ENCODE measurements at regions not wholly inside any gene's neighbourhood (a gene's known extent, or its start where the extent isn't known, plus 50 kb on each side); places are given as distances from the start of the nearest gene placed in this dataset.

GRCh38 chr16:16850274-16850673 is 471.3 kb downstream of the NPIPA7 start:
- Mint-ChIP-seq H3K27ac (ENCODE audit: low read depth) (no peak overlapping the region), H3K27me3 (peaks cover 63% of the 10 kb centered on the region), H3K9me3 (no peaks in the 10 kb centered on the region), H3K36me3 (ENCODE audit: insufficient read depth) (no peaks in the 10 kb centered on the region), H3K4me1 (no peaks in the 10 kb centered on the region), H3K4me3 (no peak overlapping the region)
- DNase-seq (ENCODE audit: low spot score in 2 of 2) (no peak), ATAC-seq (replicated peaks; ENCODE audit: extremely low read depth, poor library complexity, severe bottlenecking) (no peak)

GRCh38 chr16:16857012-16857411 is 478.1 kb downstream of the NPIPA7 start:
- Mint-ChIP-seq H3K27me3 (peaks cover 45% of the 10 kb centered on the region), H3K9me3 (no peaks in the 10 kb centered on the region), H3K27ac (ENCODE audit: low read depth) (no peak overlapping the region), H3K4me1 (no peaks in the 10 kb centered on the region), H3K36me3 (ENCODE audit: insufficient read depth) (no peaks in the 10 kb centered on the region), H3K4me3 (no peak overlapping the region)
- ATAC-seq (replicated peaks; ENCODE audit: extremely low read depth, poor library complexity, severe bottlenecking) (no peak), DNase-seq (ENCODE audit: low spot score in 2 of 2) (no peak)

- no peak overlapping the region for H3K4me3 Mint-ChIP-seq
- no peak overlapping the region for H3K27ac Mint-ChIP-seq (ENCODE audit: low read depth)
- ATAC-seq (replicated peaks; ENCODE audit: extremely low read depth, poor library complexity, severe bottlenecking) (no peak), DNase-seq (ENCODE audit: low spot score in 2 of 2) (no peak)
- no peaks in the 10 kb centered on the region for H3K36me3 Mint-ChIP-seq (ENCODE audit: insufficient read depth)
- no peaks in the 10 kb centered on the region for H3K9me3 Mint-ChIP-seq
- no peaks in the 10 kb centered on the region for H3K4me1 Mint-ChIP-seq
- H3K27me3 Mint-ChIP-seq, result peaks cover 38% of the 10 kb centered on the region
Measured at GRCh38 chr16:16857603-16858283, 478.8 kb downstream of the NPIPA7 start.

GRCh38 chr16:16861546-16861945 is 482.6 kb downstream of the NPIPA7 start:
- DNase-seq (ENCODE audit: low spot score in 2 of 2) (peak; percentile 23 to 36), ATAC-seq (replicated peaks; ENCODE audit: extremely low read depth, poor library complexity, severe bottlenecking) (no peak)
- Mint-ChIP-seq H3K27me3 (peaks cover 29% of the 10 kb centered on the region), H3K27ac (ENCODE audit: low read depth) (no peak overlapping the region), H3K36me3 (ENCODE audit: insufficient read depth) (no peaks in the 10 kb centered on the region), H3K9me3 (no peaks in the 10 kb centered on the region), H3K4me1 (no peaks in the 10 kb centered on the region), H3K4me3 (no peak overlapping the region)

- Mint-ChIP-seq H3K36me3 (ENCODE audit: insufficient read depth) (no peaks in the 10 kb centered on the region), H3K4me1 (no peaks in the 10 kb centered on the region), H3K9me3 (no peaks in the 10 kb centered on the region), H3K4me3 (no peak overlapping the region), H3K27ac (ENCODE audit: low read depth) (no peak overlapping the region), H3K27me3 (peaks cover 27% of the 10 kb centered on the region)
- no peak for ATAC-seq (replicated peaks; ENCODE audit: extremely low read depth, poor library complexity, severe bottlenecking)
- DNase-seq (ENCODE audit: low spot score in 2 of 2), result no peak
Measured at GRCh38 chr16:16863672-16864071, 484.7 kb downstream of the NPIPA7 start.

DNA sequence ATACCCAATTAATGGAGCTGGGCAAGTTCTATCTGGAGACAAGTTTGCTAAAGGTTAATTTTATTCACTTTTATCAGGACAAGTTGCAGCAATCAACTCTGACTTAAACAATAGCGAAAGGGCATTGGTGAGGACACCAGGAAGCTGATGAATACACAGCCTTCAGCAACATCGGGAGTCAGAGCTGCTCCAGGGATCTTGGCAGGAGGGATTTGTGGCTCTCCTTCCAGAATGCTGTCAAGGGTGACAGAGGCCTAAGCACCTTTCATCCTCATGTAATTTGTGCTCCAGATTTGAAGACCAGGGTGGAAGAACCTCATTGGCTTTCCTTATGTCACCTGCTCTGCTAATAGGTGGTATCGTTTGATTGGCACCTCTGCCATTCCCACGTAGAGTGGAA is 485.6 kb downstream of the NPIPA7 start:
- no peak overlapping the region for H3K4me3 Mint-ChIP-seq
- DNase-seq (ENCODE audit: low spot score in 2 of 2) (no peak), ATAC-seq (replicated peaks; ENCODE audit: extremely low read depth, poor library complexity, severe bottlenecking) (no peak)
- H3K9me3 Mint-ChIP-seq, result no peaks in the 10 kb centered on the region
- peaks cover 30% of the 10 kb centered on the region for H3K27me3 Mint-ChIP-seq
- H3K36me3 Mint-ChIP-seq (ENCODE audit: insufficient read depth), result no peaks in the 10 kb centered on the region
- H3K4me1 Mint-ChIP-seq, result no peaks in the 10 kb centered on the region
- no peak overlapping the region for H3K27ac Mint-ChIP-seq (ENCODE audit: low read depth)

GRCh38 chr16:16865374-16865773 is 486.4 kb downstream of the NPIPA7 start:
- Mint-ChIP-seq H3K4me1 (no peaks in the 10 kb centered on the region), H3K36me3 (ENCODE audit: insufficient read depth) (no peaks in the 10 kb centered on the region), H3K27me3 (peaks cover 30% of the 10 kb centered on the region), H3K27ac (ENCODE audit: low read depth) (no peak overlapping the region), H3K4me3 (no peak overlapping the region), H3K9me3 (no peaks in the 10 kb centered on the region)
- DNase-seq (ENCODE audit: low spot score in 2 of 2), result no peak
- no peak for ATAC-seq (replicated peaks; ENCODE audit: extremely low read depth, poor library complexity, severe bottlenecking)

DNA sequence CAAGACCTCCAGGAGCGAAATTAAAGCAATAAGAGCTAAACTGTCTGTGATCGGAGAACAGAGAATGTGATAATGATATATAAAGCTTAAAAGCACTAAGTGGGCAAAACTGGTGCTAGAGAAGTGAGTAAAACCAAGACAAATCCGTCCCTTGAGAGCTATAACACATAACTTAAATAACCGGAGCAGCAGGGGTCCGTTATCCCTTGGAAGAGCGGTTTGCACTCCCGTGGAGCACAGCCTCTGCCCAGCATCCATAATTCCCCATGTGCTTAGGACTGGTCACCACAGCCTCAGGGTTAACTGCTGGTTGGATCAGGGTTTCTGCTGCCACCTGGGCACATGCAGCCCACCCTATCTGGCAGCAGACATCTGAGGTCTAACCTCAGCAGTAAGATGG is 489.0 kb downstream of the NPIPA7 start:
- H3K4me1 Mint-ChIP-seq, result no peaks in the 10 kb centered on the region
- DNase-seq (ENCODE audit: low spot score in 2 of 2), result no peak
- H3K9me3 Mint-ChIP-seq, result no peaks in the 10 kb centered on the region
- no peak for ATAC-seq (replicated peaks; ENCODE audit: extremely low read depth, poor library complexity, severe bottlenecking)
- H3K27ac Mint-ChIP-seq (ENCODE audit: low read depth), result no peak overlapping the region
- peaks cover 54% of the 10 kb centered on the region for H3K27me3 Mint-ChIP-seq
- H3K36me3 Mint-ChIP-seq (ENCODE audit: insufficient read depth), result no peaks in the 10 kb centered on the region
- no peak overlapping the region for H3K4me3 Mint-ChIP-seq

- no peak for ATAC-seq (replicated peaks; ENCODE audit: extremely low read depth, poor library complexity, severe bottlenecking)
- no peaks in the 10 kb centered on the region for H3K36me3 Mint-ChIP-seq (ENCODE audit: insufficient read depth)
- H3K9me3 Mint-ChIP-seq, result no peaks in the 10 kb centered on the region
- no peak overlapping the region for H3K4me3 Mint-ChIP-seq
- peaks cover 55% of the 10 kb centered on the region for H3K27me3 Mint-ChIP-seq
- H3K27ac Mint-ChIP-seq (ENCODE audit: low read depth), result no peak overlapping the region
- DNase-seq (ENCODE audit: low spot score in 2 of 2), result no peak
- no peaks in the 10 kb centered on the region for H3K4me1 Mint-ChIP-seq
Measured at GRCh38 chr16:16868727-16869126, 489.8 kb downstream of the NPIPA7 start.

- Mint-ChIP-seq H3K9me3 (no peaks in the 10 kb centered on the region), H3K4me1 (no peaks in the 10 kb centered on the region), H3K36me3 (ENCODE audit: insufficient read depth) (no peaks in the 10 kb centered on the region), H3K27me3 (peaks cover 64% of the 10 kb centered on the region), H3K4me3 (no peak overlapping the region), H3K27ac (ENCODE audit: low read depth) (no peak overlapping the region)
- DNase-seq (ENCODE audit: low spot score in 2 of 2) (no peak), ATAC-seq (replicated peaks; ENCODE audit: extremely low read depth, poor library complexity, severe bottlenecking) (no peak)
Measured at GRCh38 chr16:16869746-16870145, 490.8 kb downstream of the NPIPA7 start.

GRCh38 chr16:16871196-16871595 is 492.3 kb downstream of the NPIPA7 start:
- Mint-ChIP-seq H3K36me3 (ENCODE audit: insufficient read depth) (no peaks in the 10 kb centered on the region), H3K9me3 (no peaks in the 10 kb centered on the region), H3K4me1 (no peaks in the 10 kb centered on the region), H3K4me3 (no peak overlapping the region), H3K27ac (ENCODE audit: low read depth) (no peak overlapping the region), H3K27me3 (peaks cover 59% of the 10 kb centered on the region)
- DNase-seq (ENCODE audit: low spot score in 2 of 2) (no peak), ATAC-seq (replicated peaks; ENCODE audit: extremely low read depth, poor library complexity, severe bottlenecking) (no peak)

DNA sequence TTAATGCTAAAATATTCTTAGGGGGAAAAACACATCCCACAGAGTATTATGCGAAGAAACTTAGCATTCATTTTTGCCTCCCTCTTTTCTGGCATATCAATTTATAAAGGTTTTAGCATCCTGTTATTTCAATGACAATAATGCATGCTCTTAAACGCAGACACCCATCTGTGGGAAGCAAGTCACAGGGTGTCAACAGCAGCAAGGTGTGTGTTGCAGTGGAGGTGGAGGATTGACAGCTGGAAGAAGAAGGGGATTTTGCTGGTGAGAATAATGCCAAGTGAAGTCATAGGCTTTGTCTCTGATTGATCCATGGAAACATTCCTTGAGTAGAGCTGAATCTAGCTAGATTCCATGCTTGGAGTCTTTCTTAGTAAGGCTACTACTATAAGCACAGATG is 498.1 kb downstream of the NPIPA7 start:
- H3K27me3 Mint-ChIP-seq, result peaks cover 42% of the 10 kb centered on the region
- no peak overlapping the region for H3K27ac Mint-ChIP-seq (ENCODE audit: low read depth)
- no peaks in the 10 kb centered on the region for H3K9me3 Mint-ChIP-seq
- no peaks in the 10 kb centered on the region for H3K4me1 Mint-ChIP-seq
- no peak overlapping the region for H3K4me3 Mint-ChIP-seq
- DNase-seq (ENCODE audit: low spot score in 2 of 2) (no peak), ATAC-seq (replicated peaks; ENCODE audit: extremely low read depth, poor library complexity, severe bottlenecking) (no peak)
- peaks cover 2% of the 10 kb centered on the region for H3K36me3 Mint-ChIP-seq (ENCODE audit: insufficient read depth)

DNA sequence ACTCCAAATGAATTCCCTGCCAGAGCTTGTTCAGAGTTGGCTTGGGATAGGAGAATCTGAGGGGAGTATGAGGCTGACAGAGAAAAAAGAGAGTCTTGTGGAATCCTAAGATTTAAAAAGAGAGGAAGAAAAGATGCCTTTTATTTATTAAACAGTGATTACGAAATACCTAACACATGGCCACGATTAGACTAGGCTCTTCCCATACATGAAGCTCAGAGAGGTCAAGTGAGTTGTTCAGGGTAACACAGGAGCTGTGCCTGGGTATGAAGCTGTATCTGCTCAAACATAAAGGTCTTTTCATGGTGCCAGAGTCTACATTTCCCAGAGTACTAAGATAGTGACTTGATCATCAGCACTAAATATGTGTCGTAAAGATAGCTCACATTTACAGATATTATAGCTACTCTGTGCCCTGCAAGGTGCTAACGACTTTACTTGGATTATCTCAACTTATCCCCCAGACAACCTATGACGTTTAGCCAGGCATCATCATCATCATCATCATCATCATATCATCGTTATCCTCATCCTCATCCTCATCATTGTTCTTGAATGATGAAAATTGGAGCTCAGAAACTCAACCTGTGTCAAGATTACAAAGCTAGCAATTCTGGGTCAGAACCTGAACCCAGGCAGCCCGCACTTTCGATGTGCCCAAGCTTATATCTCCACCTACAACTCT is 500.8 kb downstream of the NPIPA7 start:
- H3K4me3 Mint-ChIP-seq, result no peak overlapping the region
- DNase-seq (ENCODE audit: low spot score in 2 of 2), result no peak
- H3K27ac Mint-ChIP-seq (ENCODE audit: low read depth), result no peak overlapping the region

More for the DNA sequence above, 500.8 kb downstream of the NPIPA7 start:
- Mint-ChIP-seq H3K9me3 (no peaks in the 10 kb centered on the region), H3K4me1 (no peaks in the 10 kb centered on the region), H3K36me3 (ENCODE audit: insufficient read depth) (peaks cover 2% of the 10 kb centered on the region), H3K27me3 (peaks cover 32% of the 10 kb centered on the region)
- no peak for ATAC-seq (replicated peaks; ENCODE audit: extremely low read depth, poor library complexity, severe bottlenecking)

All from central memory CD8-positive, alpha-beta T cell (primary cell).